H1 (cell line): ENCODE measurements at regions not wholly inside any gene's neighbourhood (a gene's known extent, or its start where the extent isn't known, plus 50 kb on each side); places are given as distances from the start of the nearest gene placed in this dataset.

Experiments used
- CTCF ChIA-PET: fragments of 300-600 bp; sonication (Branson Sonifier 250); formaldehyde crosslinking; loops from one replicate; lab custom pipeline; 2021; ENCODE audit not compliant: partially characterized antibody; lab: Charles Lee
- POLR2A ChIA-PET: fragments of 300-600 bp; sonication (Branson Sonifier 250); formaldehyde crosslinking; loops from one replicate; lab custom pipeline; 2021; ENCODE audit warnings: inconsistent platforms; ENCODE audit not compliant: partially characterized antibody; lab: Charles Lee
- DNase-seq, 2 experiments: peaks; one replicate each; pipeline versions ENCODE4 v3.0.0 to v3.0.0-alpha.2; 2010 to 2022; ENCODE audit warnings: low spot score in 2 of 2, low read depth in 1 of 2, mixed read lengths in 1 of 2
- FAIRE-seq: peaks from 2 replicates; lab custom pipeline; 2011; peaks lifted over from hg19 to GRCh38; lab: Jason Lieb, UNC
- H2AFZ ChIP-seq: 2 replicates; pipeline ENCODE4 v1.8.1; 2012; ENCODE audit warnings: low read length, inconsistent platforms
- H2AK5ac ChIP-seq: 2 replicates; pipeline ENCODE4 v1.6.1; 2013; ENCODE audit warnings: low read depth, low read length
- H2BK120ac ChIP-seq: replicated peaks from 2 replicates; pipeline ENCODE3; 2013; ENCODE audit warnings: low read depth, low read length, inconsistent platforms
- H2BK12ac ChIP-seq: 2 replicates; pipeline ENCODE4 v1.6.1; 2013; ENCODE audit warnings: low read depth, low read length
- H2BK15ac ChIP-seq: 2 replicates; pipeline ENCODE4 v1.6.1; 2013; ENCODE audit warnings: low read length
- H2BK20ac ChIP-seq: 2 replicates; pipeline ENCODE4 v1.6.1; 2013; ENCODE audit warnings: low read length
- H2BK5ac ChIP-seq: 2 replicates; pipeline ENCODE4 v1.6.1; 2013; ENCODE audit warnings: low read depth, low read length
- H3K14ac ChIP-seq: 2 replicates; pipeline ENCODE4 v1.6.1; 2013; ENCODE audit warnings: inconsistent platforms; ENCODE audit not compliant: insufficient read length
- H3K18ac ChIP-seq: 2 replicates; pipeline ENCODE4 v1.6.1; 2013; ENCODE audit warnings: low read length; ENCODE audit errors: extremely low read depth
- H3K23ac ChIP-seq: 2 replicates; pipeline ENCODE4 v1.6.1; 2013; ENCODE audit warnings: inconsistent platforms; ENCODE audit not compliant: insufficient read length
- H3K23me2 ChIP-seq: 2 replicates; pipeline ENCODE4 v1.6.1; 2013; ENCODE audit warnings: low read depth, low read length
- H3K27ac ChIP-seq: 2 replicates; pipeline ENCODE4 v1.6.1; 2011; ENCODE audit warnings: low read depth, low read length, inconsistent platforms
- H3K27me3 ChIP-seq, 4 experiments: replicated peaks in 1 of 4; 1 replicate in 1 of 4; 2 replicates in 3 of 4; pipeline versions ENCODE4 v1.6.1 to v1.8.1; 2011 to 2013; ENCODE audit warnings: low read length in 3 of 4, mild to moderate bottlenecking in 3 of 4, inconsistent platforms in 2 of 4, mixed read lengths in 2 of 4, moderate library complexity in 1 of 4; ENCODE audit not compliant: control insufficient read depth in 3 of 4, insufficient read depth in 3 of 4; ENCODE audit errors: extremely low read depth in 1 of 4
- H3K36me3 ChIP-seq, 4 experiments: 2 replicates each; pipeline versions ENCODE4 v1.6.1 to v1.8.1; 2011 to 2013; ENCODE audit warnings: mild to moderate bottlenecking in 4 of 4, low read length in 3 of 4, moderate library complexity in 2 of 4, control low read depth in 1 of 4, inconsistent platforms in 1 of 4; ENCODE audit not compliant: insufficient read depth in 4 of 4, control insufficient read depth in 2 of 4
- H3K4ac ChIP-seq: replicated peaks from 2 replicates; pipeline ENCODE3; 2013; ENCODE audit warnings: low read length, low read depth, mixed read lengths, inconsistent platforms; ENCODE audit not compliant: insufficient read length
- H3K4me1 ChIP-seq, 4 experiments: replicated peaks in 1 of 4; 1 replicate in 1 of 4; 2 replicates in 3 of 4; pipeline versions ENCODE4 v1.6.1 to v1.8.1; 2011 to 2013; ENCODE audit warnings: low read length in 3 of 4, inconsistent platforms in 2 of 4, mixed read lengths in 1 of 4; ENCODE audit not compliant: insufficient read depth in 4 of 4, control insufficient read depth in 3 of 4
- H3K4me2 ChIP-seq, 2 experiments: 2 replicates each; pipeline versions ENCODE4 v1.6.1 to v1.8.1; 2011 to 2013; ENCODE audit warnings: low read depth in 2 of 2, low read length in 2 of 2, control low read depth in 1 of 2, inconsistent platforms in 1 of 2, mild to moderate bottlenecking in 1 of 2; ENCODE audit not compliant: insufficient read depth in 1 of 2
- H3K4me3 ChIP-seq, 4 experiments: fragments of 200-600, 300-600 bp in 1 of 4; sonication (generic), shearing (Covaris generic), sonication (Bioruptor Twin) in 1 of 4; 2 replicates each; pipeline versions ENCODE4 v1.5.1 to v1.8.1; 2011 to 2016; ENCODE audit warnings: low read length in 4 of 4, low read depth in 3 of 4, control low read depth in 2 of 4, inconsistent platforms in 2 of 4, mild to moderate bottlenecking in 2 of 4, mixed read lengths in 1 of 4, moderate library complexity in 1 of 4; ENCODE audit not compliant: insufficient read depth in 2 of 4; ENCODE audit errors: extremely low read depth in 1 of 4
- H3K56ac ChIP-seq: replicated peaks from 2 replicates; pipeline ENCODE3; 2013; ENCODE audit warnings: low read depth, mild to moderate bottlenecking, mixed read lengths, low read length, inconsistent platforms; ENCODE audit not compliant: insufficient read length
- H3K79me1 ChIP-seq: 2 replicates; pipeline ENCODE4 v1.6.1; 2013; ENCODE audit warnings: low read depth, low read length, control low read depth
- H3K79me2 ChIP-seq, 2 experiments: 2 replicates each; pipeline versions ENCODE4 v1.6.1 to v1.8.1; 2012 to 2013; ENCODE audit warnings: low read length in 2 of 2, mild to moderate bottlenecking in 2 of 2, inconsistent platforms in 1 of 2; ENCODE audit not compliant: insufficient read depth in 2 of 2, control insufficient read depth in 1 of 2
- H3K9ac ChIP-seq, 4 experiments: replicated peaks in 1 of 4; 1 replicate in 1 of 4; 2 replicates in 3 of 4; pipeline versions ENCODE4 v1.6.1 to v1.8.1; 2011 to 2013; ENCODE audit warnings: low read depth in 3 of 4, low read length in 3 of 4, control low read depth in 2 of 4, mild to moderate bottlenecking in 2 of 4, moderate library complexity in 2 of 4, inconsistent platforms in 1 of 4; ENCODE audit errors: extremely low read depth in 1 of 4
- H3K9me3 ChIP-seq, 2 experiments: 2 replicates each; pipeline versions ENCODE4 v1.6.1 to v1.8.1; 2012 to 2013; ENCODE audit warnings: mild to moderate bottlenecking in 2 of 2, moderate library complexity in 2 of 2, control low read depth in 1 of 2, inconsistent platforms in 1 of 2, low read depth in 1 of 2, low read length in 1 of 2, mixed read lengths in 1 of 2; ENCODE audit not compliant: insufficient read depth in 2 of 2
- H4K20me1 ChIP-seq, 2 experiments: replicated peaks in 1 of 2; 2 replicates each; pipeline versions ENCODE3 to v1.8.1; 2011 to 2013; ENCODE audit warnings: inconsistent platforms in 2 of 2, low read length in 2 of 2, mild to moderate bottlenecking in 1 of 2; ENCODE audit not compliant: insufficient read depth in 2 of 2, control insufficient read depth in 1 of 2
- H4K5ac ChIP-seq: 2 replicates; pipeline ENCODE4 v1.6.1; 2013; ENCODE audit warnings: low read length, low read depth, mixed read lengths, inconsistent platforms; ENCODE audit not compliant: insufficient read length
- H4K8ac ChIP-seq: 2 replicates; pipeline ENCODE4 v1.8.0; 2013; ENCODE audit warnings: mild to moderate bottlenecking, moderate library complexity, low read length, inconsistent platforms; ENCODE audit not compliant: insufficient read depth; ENCODE audit errors: extremely low read depth
- H4K91ac ChIP-seq: replicated peaks from 2 replicates; pipeline ENCODE3; 2013; ENCODE audit warnings: low read length, mixed read lengths, inconsistent platforms; ENCODE audit not compliant: insufficient read length
- FOSL1 ChIP-seq: IDR thresholded peaks from 2 replicates; pipeline ENCODE4 v1.6.1; 2011; ENCODE audit warnings: mild to moderate bottlenecking, low read depth, low read length, moderate library complexity; ENCODE audit not compliant: insufficient read depth
- HDAC2 ChIP-seq, 2 experiments: fragments of 300-600 bp in 1 of 2; sonication (generic) in 1 of 2; IDR thresholded peaks; 2 replicates each; pipeline ENCODE4 v1.6.1; 2011 to 2012; ENCODE audit warnings: low read depth in 2 of 2, low read length in 2 of 2, mild to moderate bottlenecking in 2 of 2, moderate library complexity in 2 of 2, borderline replicate concordance in 1 of 2, inconsistent platforms in 1 of 2
- JUN ChIP-seq: IDR thresholded peaks from 2 replicates; pipeline ENCODE4 v1.6.1; 2011; ENCODE audit warnings: low read depth, mild to moderate bottlenecking, improper control_type of control experiment, low read length
- NRF1 ChIP-seq: IDR thresholded peaks from 2 replicates; pipeline ENCODE4 v1.6.1; 2011; ENCODE audit warnings: mild to moderate bottlenecking, low read depth, low read length, improper control_type of control experiment
- TAF7 ChIP-seq: optimal IDR thresholded peaks from 2 replicates; pipeline ENCODE3; 2011; ENCODE audit warnings: low read depth, mild to moderate bottlenecking, inconsistent platforms, low read length, moderate library complexity, borderline replicate concordance
- WGBS, 2 experiments: shearing (Covaris generic) in 1 of 2; methylation state at CpG; one replicate each; pipeline versions ENCODE4 v1.1.6 to v1.1.7; 2013 to 2015; ENCODE audit warnings: low lambda C conversion rate in 2 of 2, mixed read lengths in 2 of 2, inconsistent platforms in 1 of 2, low coverage in 1 of 2, missing lambda C conversion rate in 1 of 2; ENCODE audit not compliant: insufficient replicate concordance in 2 of 2, insufficient coverage in 1 of 2, insufficient read length in 1 of 2; ENCODE audit errors: extremely low coverage in 1 of 2, missing lambda C conversion rate in 1 of 2; 5-methylcytosine and 5-hydroxymethylcytosine counted together

GRCh38 chr7:54908760-54909438 lies 109.9 kb upstream of the EGFR start:
- Histone ChIP-seq H4K5ac (no peak overlapping the region), H3K18ac (no peak overlapping the region), H2BK5ac (no peak overlapping the region), H3K56ac (no peak overlapping the region), H3K23ac (no peak overlapping the region), H2AK5ac (no peak overlapping the region), H4K8ac (no peak overlapping the region), H3K23me2 (no peaks in the 10 kb centered on the region), H4K91ac (no peak overlapping the region), H3K27ac (no peak overlapping the region), H3K9ac (no peak overlapping the region), H2BK12ac (no peak overlapping the region), H2BK120ac (no peak overlapping the region), H3K4me1 (no peaks in the 10 kb centered on the region), H3K27me3 (no peaks in the 10 kb centered on the region; a peak in 1 of 7 replicates), H2BK20ac (no peak overlapping the region), H2BK15ac (no peak overlapping the region), H3K36me3 (no peaks in the 10 kb centered on the region), H3K4me2 (no peak overlapping the region), H3K14ac (no peak overlapping the region), H3K4me3 (no peak overlapping the region), H3K79me2 (no peaks in the 10 kb centered on the region), H3K79me1 (no peaks in the 10 kb centered on the region), H3K4ac (no peak overlapping the region), H2AFZ (no peak overlapping the region), H3K9me3 (no peaks in the 10 kb centered on the region), H4K20me1 (no peaks in the 10 kb centered on the region)
- TF ChIP-seq TAF7 (no peak), FOSL1 (no peak), JUN (no peak), HDAC2 (IDR thresholded peaks at IDR 0.05; ENCODE audit: borderline replicate concordance in 1 of 2, low read depth in 2 of 2, low read length in 2 of 2) (no peak), NRF1 (no peak)
- POLR2A ChIA-PET = no interaction called here
- 83% methylated on average over 2 of the region's 2 CpGs; no CpG with 5 or more reads in 1 of the 2 experiments for WGBS, 2 experiments
- CTCF ChIA-PET = interaction anchor here (0.6 kb wide), 1 partner anchor 51 kb away, joined by 3 read pairs; no protein-coding TSS in a partner anchor
- no peak for DNase-seq
- FAIRE-seq = no peak
